Small intestine (tissue), 7 donors: ENCODE measurements at regions not wholly inside any gene's neighbourhood (a gene's known extent, or its start where the extent isn't known, plus 50 kb on each side); places are given as distances from the start of the nearest gene placed in this dataset.

Experiments
- DNase-seq, 2 donors: peaks; one replicate each; pipeline versions ENCODE4 v3.0.0 to v3.0.0-alpha.2; 2013
- FAIRE-seq: peaks from 2 replicates; lab custom pipeline; 2012; peaks lifted over from hg19 to GRCh38; lab: Jason Lieb, UNC
- H3K27ac ChIP-seq, 3 donors: one replicate each; pipeline ENCODE4 v1.5.1; 2013; ENCODE audit warnings: low read length in 2 of 3, mild to moderate bottlenecking in 2 of 3, control low read depth in 1 of 3, inconsistent platforms in 1 of 3, low read depth in 1 of 3, moderate library complexity in 1 of 3
- H3K27me3 ChIP-seq, 3 donors: one replicate each; pipeline ENCODE4 v1.6.1; 2013; ENCODE audit warnings: low read length in 3 of 3, inconsistent platforms in 1 of 3; ENCODE audit not compliant: control insufficient read depth in 3 of 3, insufficient read depth in 3 of 3
- H3K36me3 ChIP-seq, 3 donors: one replicate each; pipeline ENCODE4 v1.6.1; 2013; ENCODE audit warnings: low read length in 3 of 3, inconsistent platforms in 1 of 3, low read depth in 1 of 3, mild to moderate bottlenecking in 1 of 3, moderate library complexity in 1 of 3; ENCODE audit not compliant: control insufficient read depth in 3 of 3, insufficient read depth in 2 of 3
- H3K4me1 ChIP-seq, 3 donors: one replicate each; pipeline ENCODE4 v1.6.1; 2013; ENCODE audit warnings: low read length in 2 of 3, inconsistent platforms in 1 of 3, low read depth in 1 of 3, mild to moderate bottlenecking in 1 of 3, moderate library complexity in 1 of 3; ENCODE audit not compliant: control insufficient read depth in 3 of 3, insufficient read depth in 2 of 3
- H3K4me3 ChIP-seq, 3 donors: one replicate each; pipeline ENCODE4 v1.5.1; 2013; ENCODE audit warnings: low read length in 3 of 3, control low read depth in 1 of 3, inconsistent platforms in 1 of 3, low read depth in 1 of 3, mild to moderate bottlenecking in 1 of 3, moderate library complexity in 1 of 3
- H3K9me3 ChIP-seq, 2 donors: one replicate each; pipeline ENCODE4 v1.6.1; 2013; ENCODE audit warnings: low read depth in 1 of 2, low read length in 1 of 2; ENCODE audit not compliant: control insufficient read depth in 2 of 2, insufficient read depth in 1 of 2
- WGBS, 3 donors: extraction: QIAGEN DNeasy Blood & Tissue Kit; methylation state at CpG; one replicate each; pipeline ENCODE4 v1.1.7; 2013; 5-methylcytosine and 5-hydroxymethylcytosine counted together
- donor health status: healthy with polysubstance abuse.
- donor health status: control.
- donor health status: control.
- donor health status: Bipolar disorder and iron deficiency.
- donor health status: healthy.

DNA sequence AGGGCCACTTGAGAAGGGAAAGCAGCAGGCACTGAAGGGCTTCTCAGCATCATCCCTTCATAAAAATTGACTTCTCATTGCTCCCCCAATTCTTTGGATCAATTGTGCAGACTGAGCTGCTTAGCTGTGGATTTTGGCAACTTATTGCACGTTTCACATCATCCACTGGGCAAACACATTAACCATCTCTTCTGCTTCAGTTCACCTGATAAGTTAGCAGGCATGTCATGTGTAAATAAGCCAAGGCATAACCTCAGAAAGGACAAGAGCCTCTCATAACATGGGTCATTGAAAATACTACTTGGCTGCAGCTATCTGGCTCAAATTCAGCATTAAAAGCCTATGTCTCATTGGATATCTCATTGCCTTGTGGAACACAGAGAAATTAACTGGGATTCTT is 366.5 kb downstream of the LRRC3B start:
- Histone ChIP-seq H3K4me1 (no peaks in the 10 kb centered on the region), H3K27ac (no peak overlapping the region), H3K36me3 (no peaks in the 10 kb centered on the region), H3K9me3 (no peaks in the 10 kb centered on the region), H3K27me3 (no peaks in the 10 kb centered on the region), H3K4me3 (no peak overlapping the region)
- FAIRE-seq: no peak
- DNase-seq: no peak
- WGBS, 3 donors: 18 to 43% (median 24%) methylated on average over 1 of the region's 1 CpG

DNA sequence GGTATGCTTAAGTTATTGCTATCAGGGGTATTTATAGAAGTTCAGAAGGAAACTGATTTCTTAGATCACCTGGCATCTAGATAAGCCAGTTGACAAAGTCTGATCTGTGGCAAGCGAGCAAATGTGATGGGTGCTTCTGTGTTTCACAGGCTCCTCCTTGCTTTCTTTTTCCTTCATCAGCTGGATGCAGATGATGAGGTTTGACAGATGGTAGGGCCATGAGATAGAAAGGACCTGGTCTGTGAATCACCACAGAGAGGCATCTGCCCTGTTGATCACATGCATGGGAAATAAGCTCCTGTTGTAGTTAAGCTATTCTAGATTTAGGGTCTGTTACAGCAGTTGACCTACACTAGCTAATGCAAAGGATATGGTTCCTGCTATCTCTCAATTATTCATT is 372.0 kb downstream of the NEK10 start:
- H3K9me3 ChIP-seq: no peaks in the 10 kb centered on the region
- DNase-seq (no peak), FAIRE-seq (no peak)
- H3K36me3 ChIP-seq: no peaks in the 10 kb centered on the region
- H3K27me3 ChIP-seq: no peaks in the 10 kb centered on the region
- H3K27ac ChIP-seq: no peak overlapping the region
- 48 to 79% (median 48%) methylated on average over 1 of the region's 1 CpG for WGBS, 3 donors
- H3K4me1 ChIP-seq: no peaks in the 10 kb centered on the region
- no peak overlapping the region for H3K4me3 ChIP-seq

DNA sequence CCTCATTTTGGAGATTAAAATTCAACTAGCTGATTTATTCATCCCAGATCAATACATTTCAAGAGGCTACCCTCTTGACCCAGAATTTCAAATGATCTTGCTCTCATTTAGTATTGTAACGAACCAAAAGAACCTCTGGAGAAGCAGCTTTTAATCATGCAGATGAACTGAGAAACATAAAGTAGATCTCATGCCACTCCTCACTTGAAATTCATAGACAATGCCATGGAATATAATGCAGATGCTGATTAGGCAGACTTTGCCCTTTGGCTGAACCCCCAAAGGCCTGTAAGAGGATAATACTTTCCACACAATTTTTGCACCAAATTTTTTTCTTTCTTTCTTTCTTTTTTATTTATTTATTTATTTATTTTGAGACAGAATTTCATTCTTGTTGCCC is 358.3 kb downstream of the NEK10 start:
- no peaks in the 10 kb centered on the region for H3K36me3 ChIP-seq
- no peaks in the 10 kb centered on the region for H3K27me3 ChIP-seq
- DNase-seq: no peak
- H3K4me1 ChIP-seq: no peaks in the 10 kb centered on the region
- H3K4me3 ChIP-seq: no peak overlapping the region
- no peak overlapping the region for H3K27ac ChIP-seq
- 50 to 60% (median 59%) methylated on average over 1 of the region's 1 CpG for WGBS, 3 donors
- peaks cover 0 to 2% of the 10 kb centered on the region in 2 donors for H3K9me3 ChIP-seq
- no peak for FAIRE-seq

DNA sequence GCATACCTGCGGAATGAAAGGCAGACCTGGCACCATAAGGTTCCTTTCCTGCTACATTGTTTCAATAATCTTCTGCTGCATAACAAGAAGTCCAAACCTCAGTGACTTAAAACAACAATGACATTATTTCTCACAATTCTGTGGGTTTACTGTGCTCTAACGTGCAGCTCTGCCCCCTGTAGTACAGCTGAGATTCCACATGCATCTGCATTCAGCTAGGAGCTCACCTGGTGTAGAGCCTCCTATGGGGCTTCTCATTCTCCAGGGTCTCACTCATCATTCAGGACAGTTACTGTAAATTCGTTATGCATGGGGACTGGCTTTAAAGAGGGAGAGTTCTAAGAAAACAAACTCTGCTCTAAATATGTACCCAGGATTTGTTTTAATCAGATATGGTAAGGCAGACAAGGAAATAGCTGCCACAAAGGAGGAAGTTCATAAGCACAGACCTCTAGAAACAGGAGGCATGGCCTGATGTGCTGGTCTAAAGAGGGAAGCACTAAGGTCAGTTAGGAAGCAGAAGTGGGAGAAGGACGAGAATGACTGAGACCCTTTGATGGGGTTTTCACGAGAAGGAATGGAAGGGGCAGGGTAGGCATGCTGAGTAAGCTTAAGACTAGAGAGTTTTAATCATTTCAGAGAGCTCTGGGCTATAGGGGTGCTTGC is 347.0 kb downstream of the NEK10 start:
- H3K27me3 ChIP-seq: no peaks in the 10 kb centered on the region
- no peaks in the 10 kb centered on the region for H3K9me3 ChIP-seq
- no peak overlapping the region for H3K4me3 ChIP-seq
- H3K4me1 ChIP-seq: no peaks in the 10 kb centered on the region
- DNase-seq: no peak
- no peaks in the 10 kb centered on the region for H3K36me3 ChIP-seq
- H3K27ac ChIP-seq: no peak overlapping the region
- no peak for FAIRE-seq
- WGBS, 3 donors: 48 to 61% (median 52%) methylated on average over 5 of the region's 5 CpGs

DNA sequence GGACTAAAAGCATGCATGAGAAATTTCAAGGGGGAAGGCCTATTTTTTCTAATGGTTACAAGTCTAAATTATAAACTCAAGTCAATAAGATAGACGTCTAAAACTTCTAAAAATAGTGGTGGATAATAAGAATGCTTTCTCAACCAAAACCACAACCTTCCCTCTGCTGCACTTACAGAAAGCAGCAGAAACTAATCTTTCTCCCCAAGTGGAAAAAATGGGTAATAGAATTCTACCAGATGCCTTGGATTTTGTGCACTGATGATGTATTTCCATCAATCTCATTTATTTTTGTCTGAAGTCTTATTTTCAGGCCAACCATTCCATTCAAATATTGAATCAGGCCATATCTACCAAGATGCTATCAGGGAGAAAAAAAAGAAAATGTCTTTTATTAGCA is 344.7 kb downstream of the NEK10 start:
- FAIRE-seq (no peak), DNase-seq (no peak)
- Histone ChIP-seq H3K27ac (no peak overlapping the region), H3K4me1 (no peaks in the 10 kb centered on the region), H3K4me3 (no peak overlapping the region), H3K9me3 (no peaks in the 10 kb centered on the region), H3K36me3 (no peaks in the 10 kb centered on the region), H3K27me3 (no peaks in the 10 kb centered on the region)
- 37 to 70% (median 46%) methylated on average over 1 of the region's 1 CpG for WGBS, 3 donors

DNA sequence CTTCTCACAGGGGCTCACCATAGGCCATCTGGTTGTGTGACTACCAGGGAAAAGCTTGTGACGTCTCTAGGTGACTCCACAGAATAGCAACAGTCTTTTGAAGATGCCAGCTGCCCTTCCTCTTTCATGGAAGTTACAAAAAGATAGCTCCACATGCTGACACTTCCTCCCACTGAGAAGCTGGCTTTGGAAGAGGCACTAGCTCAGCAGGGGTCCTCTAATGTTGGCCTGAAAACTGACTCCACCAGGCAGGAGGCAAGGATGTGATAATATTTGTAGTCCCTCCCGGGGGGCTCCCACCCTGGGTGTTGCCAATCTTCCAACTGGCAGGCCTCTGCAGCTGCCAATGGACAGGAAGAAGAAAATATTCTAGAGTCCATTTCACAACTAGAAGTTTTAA is 343.5 kb downstream of the NEK10 start:
- DNase-seq (no peak), FAIRE-seq (no peak)
- Histone ChIP-seq H3K36me3 (no peaks in the 10 kb centered on the region), H3K4me3 (peak overlapping the region in 1 of 3 donors; percentile 5), H3K9me3 (no peaks in the 10 kb centered on the region), H3K27ac (no peak overlapping the region), H3K4me1 (no peaks in the 10 kb centered on the region), H3K27me3 (no peaks in the 10 kb centered on the region)
- WGBS, 3 donors: 37 to 65% (median 43%) methylated on average over 2 of the region's 2 CpGs

DNA sequence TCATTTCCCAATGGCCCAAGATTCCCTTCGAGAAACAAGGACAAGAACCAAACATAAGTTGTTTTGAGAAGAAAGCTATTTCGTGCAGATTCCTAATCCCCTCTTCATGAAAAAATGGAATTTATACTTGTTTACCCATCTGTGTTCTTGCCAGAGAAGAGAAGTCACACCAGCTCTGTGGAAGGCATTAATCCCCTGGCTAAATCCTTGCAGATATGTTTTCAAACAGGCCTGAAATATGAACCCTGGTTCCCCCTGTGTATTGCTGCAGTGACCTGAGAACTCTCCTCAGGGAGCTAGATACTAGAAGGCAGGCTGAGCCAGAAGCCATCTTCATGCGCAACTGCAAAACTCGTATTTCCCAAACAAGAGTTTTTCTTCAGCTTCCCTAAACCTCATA is 337.7 kb downstream of the NEK10 start:
- WGBS, 3 donors: 55 to 70% (median 61%) methylated on average over 4 of the region's 4 CpGs
- no peaks in the 10 kb centered on the region for H3K9me3 ChIP-seq
- no peak overlapping the region for H3K4me3 ChIP-seq
- H3K27ac ChIP-seq: no peak overlapping the region
- no peaks in the 10 kb centered on the region for H3K27me3 ChIP-seq
- FAIRE-seq (no peak), DNase-seq (no peak)
- no peaks in the 10 kb centered on the region for H3K36me3 ChIP-seq
- H3K4me1 ChIP-seq: no peaks in the 10 kb centered on the region

DNA sequence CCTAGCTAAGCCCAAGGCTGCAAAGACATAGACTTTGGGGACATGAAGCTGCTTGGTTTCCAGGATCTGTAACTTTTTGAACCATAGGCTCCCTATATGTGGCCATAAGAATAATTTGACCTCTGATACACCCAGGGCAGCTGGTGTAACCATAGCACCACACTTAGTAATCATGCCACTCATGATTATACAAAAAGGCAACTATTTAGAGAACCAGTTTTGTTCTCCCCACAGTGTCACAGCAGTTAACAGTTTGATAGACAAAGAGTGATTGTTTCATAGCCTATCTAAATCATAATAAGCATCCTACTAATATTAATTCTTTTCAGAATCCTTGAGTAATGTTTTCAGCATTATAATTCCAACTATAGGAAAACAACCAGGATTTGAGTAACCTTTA is 334.9 kb downstream of the NEK10 start:
- no peak for FAIRE-seq
- no peaks in the 10 kb centered on the region for H3K36me3 ChIP-seq
- H3K27ac ChIP-seq: no peak overlapping the region

DNA sequence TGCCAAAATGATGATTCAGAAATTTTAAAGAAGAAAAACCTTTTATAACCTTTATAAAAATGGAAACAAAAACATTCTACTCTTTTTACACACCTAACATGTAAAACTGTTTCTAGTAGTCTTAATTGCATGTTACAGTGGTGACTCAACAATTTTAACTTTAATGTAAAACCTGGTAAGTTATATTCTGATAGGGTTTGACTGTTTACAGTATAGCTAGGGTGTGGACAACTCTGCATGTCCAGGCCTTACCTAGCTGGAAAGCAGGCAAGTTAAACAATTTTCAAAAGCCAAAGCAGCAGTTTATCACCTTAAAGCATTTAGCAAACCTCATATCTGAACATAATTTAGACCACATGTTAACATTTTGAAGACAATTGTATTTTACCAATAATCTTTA is 328.5 kb downstream of the NEK10 start:
- no peak for FAIRE-seq

More for the DNA sequence above, 334.9 kb downstream of the NEK10 start:
- Histone ChIP-seq H3K4me1 (no peaks in the 10 kb centered on the region), H3K9me3 (no peaks in the 10 kb centered on the region), H3K27me3 (no peaks in the 10 kb centered on the region), H3K4me3 (no peak overlapping the region)
- DNase-seq: no peak

More for the DNA sequence above, 328.5 kb downstream of the NEK10 start:
- no peak overlapping the region for H3K27ac ChIP-seq
- H3K27me3 ChIP-seq: no peaks in the 10 kb centered on the region
- no peaks in the 10 kb centered on the region for H3K4me1 ChIP-seq
- no peak overlapping the region for H3K4me3 ChIP-seq
- no peaks in the 10 kb centered on the region for H3K36me3 ChIP-seq
- H3K9me3 ChIP-seq: no peaks in the 10 kb centered on the region
- DNase-seq: no peak
